ENCODE measurements at regions not wholly inside any gene's neighbourhood (a gene's known extent, or its start where the extent isn't known, plus 50 kb on each side); places are given as distances from the start of the nearest gene placed in this dataset.
"Not testable (repeated sequence)": the region's sequence is repeated elsewhere in the genome, so short reads cannot be mapped to it uniquely, and the experiment has no call there.

DNA sequence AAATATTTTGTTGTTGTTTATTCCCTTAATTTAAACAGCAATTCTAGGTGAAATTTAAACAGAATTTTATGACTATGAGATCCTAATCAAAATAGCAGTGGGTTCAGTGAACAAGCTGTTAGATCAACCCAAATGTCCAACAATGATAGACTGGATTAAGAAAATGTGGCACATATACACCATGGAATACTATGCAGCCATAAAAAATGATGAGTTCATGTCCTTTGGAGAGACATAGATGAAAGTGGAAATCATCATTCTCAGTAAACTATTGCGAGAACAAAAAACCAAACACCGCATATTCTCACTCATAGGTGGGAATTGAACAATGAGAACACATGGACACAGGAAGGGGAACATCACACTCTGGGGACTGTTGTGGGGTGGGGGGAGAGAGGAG is 407.3 kb upstream of the ADAMTSL1 start:
- TF ChIP-seq, protein P1, sequence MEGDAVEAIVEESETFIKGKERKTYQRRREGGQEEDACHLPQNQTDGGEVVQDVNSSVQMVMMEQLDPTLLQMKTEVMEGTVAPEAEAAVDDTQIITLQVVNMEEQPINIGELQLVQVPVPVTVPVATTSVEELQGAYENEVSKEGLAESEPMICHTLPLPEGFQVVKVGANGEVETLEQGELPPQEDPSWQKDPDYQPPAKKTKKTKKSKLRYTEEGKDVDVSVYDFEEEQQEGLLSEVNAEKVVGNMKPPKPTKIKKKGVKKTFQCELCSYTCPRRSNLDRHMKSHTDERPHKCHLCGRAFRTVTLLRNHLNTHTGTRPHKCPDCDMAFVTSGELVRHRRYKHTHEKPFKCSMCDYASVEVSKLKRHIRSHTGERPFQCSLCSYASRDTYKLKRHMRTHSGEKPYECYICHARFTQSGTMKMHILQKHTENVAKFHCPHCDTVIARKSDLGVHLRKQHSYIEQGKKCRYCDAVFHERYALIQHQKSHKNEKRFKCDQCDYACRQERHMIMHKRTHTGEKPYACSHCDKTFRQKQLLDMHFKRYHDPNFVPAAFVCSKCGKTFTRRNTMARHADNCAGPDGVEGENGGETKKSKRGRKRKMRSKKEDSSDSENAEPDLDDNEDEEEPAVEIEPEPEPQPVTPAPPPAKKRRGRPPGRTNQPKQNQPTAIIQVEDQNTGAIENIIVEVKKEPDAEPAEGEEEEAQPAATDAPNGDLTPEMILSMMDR (IDR thresholded peaks at IDR 0.05; ENCODE audit: extremely low read depth in 1 of 2, insufficient read depth in 1 of 2, low read depth in 1 of 2, low read length in 2 of 2) = not testable (repeated sequence)
- TF ChIP-seq, protein P2, sequence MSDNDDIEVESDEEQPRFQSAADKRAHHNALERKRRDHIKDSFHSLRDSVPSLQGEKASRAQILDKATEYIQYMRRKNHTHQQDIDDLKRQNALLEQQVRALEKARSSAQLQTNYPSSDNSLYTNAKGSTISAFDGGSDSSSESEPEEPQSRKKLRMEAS (IDR thresholded peaks at IDR 0.05; ENCODE audit: insufficient read depth, insufficient read length) = not testable (repeated sequence)
- TF ChIP-seq EZH2 (IDR thresholded peaks at IDR 0.05; ENCODE audit: borderline replicate concordance, low read depth, low read length, severe bottlenecking); POLR2A (IDR thresholded peaks at IDR 0.05; ENCODE audit: low read depth, low read length); POLR2AphosphoS5 (IDR thresholded peaks at IDR 0.05; ENCODE audit: insufficient read depth, low read depth, low read length): not testable (repeated sequence)
